Subcutaneous abdominal adipose tissue (tissue), 5 donors: ENCODE measurements at regions not wholly inside any gene's neighbourhood (a gene's known extent, or its start where the extent isn't known, plus 50 kb on each side); places are given as distances from the start of the nearest gene placed in this dataset.
"Not testable (repeated sequence)": the region's sequence is repeated elsewhere in the genome, so short reads cannot be mapped to it uniquely, and the experiment has no call there.

Experiments
- H3K27ac ChIP-seq: one replicate; pipeline ENCODE4 v1.7.0; 2013; ENCODE audit warnings: low read depth, mild to moderate bottlenecking, inconsistent platforms, low read length, moderate library complexity
- H3K27me3 ChIP-seq, 5 donors: one replicate each; pipeline ENCODE4 v1.7.0; 2013; ENCODE audit warnings: low read length in 5 of 5, inconsistent platforms in 1 of 5; ENCODE audit not compliant: control insufficient read depth in 5 of 5, insufficient read depth in 4 of 5
- H3K36me3 ChIP-seq, 5 donors: one replicate each; pipeline ENCODE4 v1.7.0; 2013; ENCODE audit warnings: low read length in 5 of 5; ENCODE audit not compliant: control insufficient read depth in 5 of 5, insufficient read depth in 5 of 5
- H3K4me1 ChIP-seq, 5 donors: one replicate each; pipeline ENCODE4 v1.7.0; 2013; ENCODE audit warnings: low read length in 5 of 5, mild to moderate bottlenecking in 3 of 5, moderate library complexity in 1 of 5; ENCODE audit not compliant: control insufficient read depth in 5 of 5, insufficient read depth in 5 of 5
- H3K4me3 ChIP-seq, 5 donors: one replicate each; pipeline ENCODE4 v1.7.0; 2013; ENCODE audit warnings: low read length in 5 of 5, low read depth in 1 of 5
- H3K9ac ChIP-seq, 5 donors: one replicate each; pipeline ENCODE4 v1.7.0; 2013; ENCODE audit warnings: low read length in 5 of 5, mild to moderate bottlenecking in 4 of 5, moderate library complexity in 3 of 5
- H3K9me3 ChIP-seq, 5 donors: one replicate each; pipeline ENCODE4 v1.7.0; 2013; ENCODE audit warnings: low read length in 5 of 5; ENCODE audit not compliant: control insufficient read depth in 5 of 5
- donor health status: healthy.
- donor health status: healthy.
- donor health status: healthy.
- donor health status: healthy.
- donor health status: healthy.

GRCh38 chr11:23484146-23484545, 623.9 kb upstream of the CCDC179 start:
- H3K4me1 ChIP-seq, H3K4me3 ChIP-seq, H3K27ac ChIP-seq, H3K27me3 ChIP-seq, H3K9ac ChIP-seq, H3K36me3 ChIP-seq: not testable (repeated sequence)
- H3K9me3 ChIP-seq = peaks cover 0 to 19% (median 0%) of the 10 kb centered on the region in 5 donors

- H3K4me1 ChIP-seq, H3K9ac ChIP-seq, H3K27me3 ChIP-seq, H3K27ac ChIP-seq, H3K4me3 ChIP-seq, H3K36me3 ChIP-seq: not testable (repeated sequence)
- H3K9me3 ChIP-seq = peaks cover 0 to 22% (median 0%) of the 10 kb centered on the region in 5 donors
Observed at GRCh38 chr11:23484618-23485017, 624.3 kb upstream of the CCDC179 start.

- no peaks in the 10 kb centered on the region for H3K27me3 ChIP-seq
Observed at GRCh38 chr11:23490557-23491235, 630.4 kb upstream of the CCDC179 start.

GRCh38 chr11:23494981-23495380, 634.7 kb upstream of the CCDC179 start:
- Histone ChIP-seq H3K9ac (no peak overlapping the region), H3K36me3 (no peaks in the 10 kb centered on the region), H3K27me3 (no peaks in the 10 kb centered on the region), H3K9me3 (no peaks in the 10 kb centered on the region), H3K4me3 (no peak overlapping the region), H3K4me1 (no peaks in the 10 kb centered on the region), H3K27ac (no peak overlapping the region)

More at GRCh38 chr11:23490557-23491235, 630.4 kb upstream of the CCDC179 start:
- Histone ChIP-seq H3K4me3 (no peak overlapping the region), H3K4me1 (no peaks in the 10 kb centered on the region), H3K36me3 (no peaks in the 10 kb centered on the region), H3K9ac (no peak overlapping the region), H3K9me3 (peaks cover 0 to 16% (median 0%) of the 10 kb centered on the region in 5 donors), H3K27ac (no peak overlapping the region)

- Histone ChIP-seq H3K27me3 (no peaks in the 10 kb centered on the region), H3K4me3 (no peak overlapping the region), H3K4me1 (no peaks in the 10 kb centered on the region), H3K27ac (no peak overlapping the region), H3K36me3 (no peaks in the 10 kb centered on the region), H3K9ac (no peak overlapping the region), H3K9me3 (no peaks in the 10 kb centered on the region)
Observed at GRCh38 chr11:23496340-23496739, 636.1 kb upstream of the CCDC179 start.

GRCh38 chr11:23497040-23497439, 636.8 kb upstream of the CCDC179 start:
- Histone ChIP-seq H3K27ac (no peak overlapping the region), H3K4me1 (no peaks in the 10 kb centered on the region), H3K9me3 (no peaks in the 10 kb centered on the region), H3K9ac (no peak overlapping the region), H3K36me3 (no peaks in the 10 kb centered on the region), H3K4me3 (no peak overlapping the region), H3K27me3 (no peaks in the 10 kb centered on the region)

GRCh38 chr11:23502389-23502788, 642.1 kb upstream of the CCDC179 start:
- no peaks in the 10 kb centered on the region for H3K27me3 ChIP-seq
- H3K27ac ChIP-seq = no peak overlapping the region
- H3K36me3 ChIP-seq = no peaks in the 10 kb centered on the region

GRCh38 chr11:23502826-23503225, 642.6 kb upstream of the CCDC179 start:
- H3K27ac ChIP-seq = no peak overlapping the region

More at GRCh38 chr11:23502389-23502788, 642.1 kb upstream of the CCDC179 start:
- no peaks in the 10 kb centered on the region for H3K9me3 ChIP-seq
- no peaks in the 10 kb centered on the region for H3K4me1 ChIP-seq
- H3K9ac ChIP-seq = no peak overlapping the region
- H3K4me3 ChIP-seq = no peak overlapping the region

GRCh38 chr11:23509023-23509422, 648.7 kb upstream of the CCDC179 start:
- no peaks in the 10 kb centered on the region for H3K4me1 ChIP-seq
- no peak overlapping the region for H3K9ac ChIP-seq
- H3K4me3 ChIP-seq = no peak overlapping the region
- H3K9me3 ChIP-seq = no peaks in the 10 kb centered on the region
- no peaks in the 10 kb centered on the region for H3K27me3 ChIP-seq
- H3K36me3 ChIP-seq = no peaks in the 10 kb centered on the region
- no peak overlapping the region for H3K27ac ChIP-seq

More at GRCh38 chr11:23502826-23503225, 642.6 kb upstream of the CCDC179 start:
- H3K9me3 ChIP-seq = no peaks in the 10 kb centered on the region
- no peaks in the 10 kb centered on the region for H3K27me3 ChIP-seq
- H3K36me3 ChIP-seq = no peaks in the 10 kb centered on the region
- no peak overlapping the region for H3K4me3 ChIP-seq
- H3K9ac ChIP-seq = no peak overlapping the region
- no peaks in the 10 kb centered on the region for H3K4me1 ChIP-seq

GRCh38 chr11:23509821-23510220, 649.5 kb upstream of the CCDC179 start:
- Histone ChIP-seq H3K4me3 (no peak overlapping the region), H3K27me3 (no peaks in the 10 kb centered on the region), H3K36me3 (no peaks in the 10 kb centered on the region), H3K9ac (no peak overlapping the region), H3K27ac (no peak overlapping the region), H3K4me1 (no peaks in the 10 kb centered on the region), H3K9me3 (no peaks in the 10 kb centered on the region)
